ENCODE measurements at regions not wholly inside any gene's neighbourhood (a gene's known extent, or its start where the extent isn't known, plus 50 kb on each side); places are given as distances from the start of the nearest gene placed in this dataset.

- DNase-seq, result no peak
Observed at GRCh38 chr2:67660871-67661270, 263.7 kb downstream of the ETAA1 start.

- no peak for DNase-seq
Observed at GRCh38 chr2:67662222-67662621, 265.1 kb downstream of the ETAA1 start.

GRCh38 chr2:67663776-67664175 lies 266.6 kb downstream of the ETAA1 start:
- no peak for DNase-seq

DNA sequence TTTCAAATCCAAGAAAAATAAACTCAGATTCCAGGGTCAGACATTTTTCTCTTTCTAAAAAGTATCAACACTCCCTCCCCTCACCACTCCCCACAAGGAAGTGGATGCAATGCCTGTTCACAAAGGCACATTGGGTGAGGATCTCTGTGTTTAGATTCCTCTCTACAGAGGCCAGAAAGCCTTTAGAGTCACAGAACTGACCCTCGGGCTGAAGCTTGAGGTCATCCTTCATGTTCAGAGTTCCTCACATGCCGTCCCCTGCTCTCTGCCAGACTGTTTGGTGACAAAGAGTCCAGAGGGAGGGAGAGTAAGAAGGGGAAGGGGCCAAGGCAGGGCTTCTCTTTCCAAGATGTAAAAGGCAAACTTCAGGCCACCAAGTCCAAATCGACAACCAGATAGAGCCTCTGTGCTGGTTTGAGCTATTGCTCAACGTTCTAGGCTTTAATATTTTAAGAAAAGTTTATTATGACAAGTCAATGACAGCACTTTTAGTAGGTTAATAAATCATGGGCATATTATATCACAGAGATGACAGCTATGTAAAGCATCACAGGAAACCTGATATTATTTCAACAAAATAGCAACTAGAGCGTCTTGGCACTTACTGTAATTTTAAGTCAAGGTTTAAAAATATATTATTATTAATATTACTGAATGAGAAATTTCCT lies 269.4 kb downstream of the ETAA1 start:
- DNase-seq, result no peak

- DNase-seq, result no peak
Observed at GRCh38 chr2:67667054-67667908, 270.1 kb downstream of the ETAA1 start.

DNA sequence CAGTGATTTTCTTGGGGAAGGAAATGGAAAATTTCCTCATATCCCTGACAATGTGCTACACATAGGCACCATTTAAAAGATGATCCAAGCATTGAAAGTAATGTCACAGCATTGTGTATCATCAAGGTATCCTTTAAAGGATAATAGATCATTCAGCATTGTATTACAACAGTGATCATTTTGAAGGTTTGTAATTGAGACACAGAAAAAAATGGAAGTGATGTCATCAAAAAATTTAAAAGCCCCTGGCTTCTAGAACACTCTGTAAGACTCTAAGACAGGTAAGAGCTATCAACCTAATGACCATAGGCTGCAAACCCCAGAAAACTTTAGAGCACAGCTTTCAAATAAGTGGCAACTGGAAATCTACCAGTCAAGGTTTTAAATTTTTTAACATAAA lies 271.4 kb downstream of the ETAA1 start:
- no peak for DNase-seq

- no peak for DNase-seq
Observed at GRCh38 chr2:67669168-67669567, 272.0 kb downstream of the ETAA1 start.

- DNase-seq, result no peak
Observed at GRCh38 chr2:67669766-67670165, 272.6 kb downstream of the ETAA1 start.

- DNase-seq, result no peak
Observed at GRCh38 chr2:67670747-67671183, 273.6 kb downstream of the ETAA1 start.

- DNase-seq, result no peak
Observed at GRCh38 chr2:67671464-67672450, 274.6 kb downstream of the ETAA1 start.

GRCh38 chr2:67674668-67675067 lies 277.5 kb downstream of the ETAA1 start:
- no peak for DNase-seq

DNA sequence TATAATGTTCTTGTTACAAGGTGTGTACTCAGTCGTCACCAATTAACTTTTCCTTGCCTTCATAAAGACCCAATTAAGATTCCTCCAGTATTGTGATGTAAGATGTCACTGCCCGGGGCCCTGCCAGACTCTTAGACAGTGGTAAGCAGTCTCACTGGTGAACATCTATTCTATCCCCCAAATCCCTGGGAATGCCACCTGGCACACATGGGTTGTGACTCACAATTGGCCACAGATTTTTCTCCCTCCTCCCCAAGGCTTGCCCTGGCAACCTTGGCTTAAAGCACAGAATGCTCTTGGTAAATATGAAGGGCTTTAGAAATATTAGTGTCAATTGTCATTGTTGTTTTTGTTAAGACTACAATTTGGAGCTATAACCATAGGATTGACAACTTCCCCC lies 287.9 kb downstream of the ETAA1 start:
- DNase-seq, result no peak

GRCh38 chr2:67686254-67686653 lies 289.1 kb downstream of the ETAA1 start:
- no peak for DNase-seq

DNA sequence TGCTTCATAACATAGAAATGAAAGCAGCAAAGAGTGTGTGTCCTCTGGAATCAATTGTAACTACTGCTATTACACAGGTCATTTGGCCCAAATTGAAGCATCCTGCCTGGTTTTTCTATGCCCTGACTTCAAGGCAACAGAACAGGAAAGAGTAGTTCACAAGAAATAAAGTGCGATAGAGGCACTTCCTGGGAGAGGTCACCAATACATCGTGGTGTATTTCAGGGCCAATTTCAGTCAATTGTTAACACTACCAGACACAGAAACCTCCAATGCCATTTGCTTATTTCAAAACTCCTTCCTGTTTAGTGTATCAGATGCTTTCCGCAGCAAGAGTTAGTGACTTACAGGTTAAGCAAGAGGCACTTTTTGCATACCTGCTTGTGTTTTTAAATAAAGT lies 292.1 kb downstream of the ETAA1 start:
- no peak for DNase-seq

- DNase-seq, result no peak
Observed at GRCh38 chr2:67689651-67690050, 292.5 kb downstream of the ETAA1 start.

- DNase-seq, result no peak
Observed at GRCh38 chr2:67694445-67694844, 297.3 kb downstream of the ETAA1 start.

- DNase-seq, result no peak
Observed at GRCh38 chr2:67701011-67701410, 303.9 kb downstream of the ETAA1 start.

- no peak for DNase-seq
Observed at GRCh38 chr2:67702284-67702683, 305.2 kb downstream of the ETAA1 start.

GRCh38 chr2:67702937-67703336 lies 305.8 kb downstream of the ETAA1 start:
- no peak for DNase-seq

DNA sequence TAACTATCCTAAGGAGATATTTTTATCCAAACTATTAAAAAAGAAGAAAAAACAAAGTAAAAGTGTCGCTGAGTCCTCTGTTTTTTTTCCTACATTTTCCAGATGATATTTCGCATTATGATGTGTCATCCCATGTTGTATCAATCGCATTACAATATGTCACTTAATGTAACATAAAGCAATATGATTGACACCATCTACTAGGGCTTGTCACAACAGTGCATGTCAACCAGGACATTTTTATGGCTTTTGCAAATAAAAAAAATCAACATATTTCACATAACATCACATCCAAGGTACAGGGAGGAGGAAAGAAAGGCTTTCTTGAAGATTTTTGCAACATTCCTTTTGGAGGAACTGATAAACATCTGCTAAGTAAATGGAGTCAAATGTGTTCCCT lies 308.9 kb downstream of the ETAA1 start:
- DNase-seq, result no peak

GRCh38 chr2:67707896-67708295 lies 310.8 kb downstream of the ETAA1 start:
- no peak for DNase-seq

DNA sequence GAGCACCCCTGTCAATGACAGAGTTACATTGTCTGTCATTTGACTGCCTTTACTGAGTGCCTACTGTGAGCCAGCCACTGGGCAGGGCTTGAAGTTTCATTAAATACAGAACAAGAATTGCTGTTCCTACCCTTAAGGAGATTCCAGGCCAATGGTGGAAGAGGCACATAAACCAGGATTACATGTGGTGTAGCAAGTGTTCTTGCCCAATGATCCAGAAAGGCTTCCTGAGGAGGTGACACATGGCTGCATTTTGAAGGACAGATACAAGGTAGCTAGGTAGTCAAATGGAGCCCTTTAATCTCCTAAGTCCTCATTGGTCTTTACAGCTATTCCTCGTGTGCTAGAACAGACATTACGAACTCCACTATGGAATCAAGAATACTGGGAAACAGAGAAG lies 312.7 kb downstream of the ETAA1 start:
- DNase-seq, result no peak

DNA sequence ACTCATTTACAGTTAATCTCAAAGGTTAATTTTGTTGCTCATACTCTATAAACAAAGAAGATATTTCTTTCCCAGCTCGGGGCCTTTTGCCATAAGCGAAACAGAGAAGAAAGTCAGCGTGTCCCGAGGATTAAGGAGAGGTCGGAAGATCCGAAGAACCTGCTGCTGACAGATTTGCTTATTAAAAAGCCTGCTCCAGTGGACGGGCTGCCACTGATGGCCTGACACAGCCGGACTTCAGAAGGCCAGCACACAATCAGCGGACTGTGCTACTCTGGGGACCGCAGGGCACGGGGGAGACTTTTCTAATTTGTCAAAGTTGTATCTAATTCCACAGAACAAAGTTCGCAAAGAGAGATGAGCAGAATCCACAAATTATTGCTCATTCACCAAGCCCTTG lies 315.4 kb downstream of the ETAA1 start:
- DNase-seq, result no peak

Data from cerebellar nuclear complex (tissue), 1 donor.